RWPE2 (cell line): ENCODE measurements at regions not wholly inside any gene's neighbourhood (a gene's known extent, or its start where the extent isn't known, plus 50 kb on each side); places are given as distances from the start of the nearest gene placed in this dataset.

Experiments
- ATAC-seq: fragments of 200-7000 bp; cut with Tn5 transposase; 3 replicates; pipeline ENCODE4 v1.9.1; 2021; ENCODE audit warnings: low read depth
- DNase-seq: peaks from one replicate; pipeline ENCODE4 v3.0.0-alpha.2; 2020; ENCODE audit warnings: low spot score
- H3K27ac ChIP-seq: fragments of 450-650 bp; 2 replicates; pipeline ENCODE4 v1.5.1; 2017; ENCODE audit warnings: mild to moderate bottlenecking; ENCODE audit not compliant: poor library complexity, severe bottlenecking
- H3K27me3 ChIP-seq: fragments of 250-450 bp; sonication (Bioruptor Pico); 2 replicates; pipeline ENCODE4 v1.5.1; 2021; ENCODE audit warnings: mild to moderate bottlenecking, moderate library complexity; ENCODE audit not compliant: insufficient read depth, poor library complexity, severe bottlenecking
- H3K36me3 ChIP-seq: fragments of 250-450 bp; sonication (Bioruptor Pico); 2 replicates; pipeline ENCODE4 v1.5.1; 2020; ENCODE audit warnings: low read depth, mild to moderate bottlenecking, moderate library complexity
- H3K4me1 ChIP-seq: fragments of 250-450 bp; sonication (Bioruptor Pico); 2 replicates; pipeline ENCODE4 v1.5.1; 2021; ENCODE audit warnings: mild to moderate bottlenecking, moderate library complexity; ENCODE audit not compliant: insufficient read depth, poor library complexity, severe bottlenecking
- H3K4me3 ChIP-seq: fragments of 250-450 bp; sonication (Bioruptor Pico); 2 replicates; pipeline ENCODE4 v1.5.1; 2021; ENCODE audit warnings: mild to moderate bottlenecking, moderate library complexity; ENCODE audit not compliant: severe bottlenecking
- H3K9me3 ChIP-seq: fragments of 250-450 bp; sonication (Bioruptor Pico); 2 replicates; pipeline ENCODE4 v1.5.1; 2021; ENCODE audit warnings: mild to moderate bottlenecking, moderate library complexity; ENCODE audit not compliant: severe bottlenecking
- CTCF ChIP-seq: fragments of 450-650 bp; IDR thresholded peaks from one replicate; pipeline ENCODE4 v1.5.1; 2017; ENCODE audit warnings: mild to moderate bottlenecking, moderate library complexity; ENCODE audit not compliant: poor library complexity, severe bottlenecking

- Histone ChIP-seq H3K36me3 (no peaks in the 10 kb centered on the region), H3K4me1 (no peaks in the 10 kb centered on the region), H3K27ac (no peak overlapping the region), H3K9me3 (no peaks in the 10 kb centered on the region), H3K4me3 (no peak overlapping the region), H3K27me3 (no peaks in the 10 kb centered on the region)
- DNase-seq (no peak), ATAC-seq (no peak)
- no peak for TF ChIP-seq CTCF
Observed at GRCh38 chr4:67333664-67334063, 211.6 kb downstream of the CENPC start.

GRCh38 chr4:67332627-67333026 lies 212.7 kb downstream of the CENPC start:
- H3K27ac ChIP-seq = no peak overlapping the region
- peak; percentile 50 for TF ChIP-seq CTCF
- no peaks in the 10 kb centered on the region for H3K9me3 ChIP-seq
- DNase-seq (no peak), ATAC-seq (0 out of 3 replicates have a peak, but pooled peaks have one; percentile 48)
- no peaks in the 10 kb centered on the region for H3K36me3 ChIP-seq
- no peak overlapping the region for H3K4me3 ChIP-seq
- H3K27me3 ChIP-seq = peaks cover 4% of the 10 kb centered on the region
- H3K4me1 ChIP-seq = no peaks in the 10 kb centered on the region

- Histone ChIP-seq H3K36me3 (no peaks in the 10 kb centered on the region), H3K4me3 (no peak overlapping the region), H3K27ac (no peak overlapping the region), H3K27me3 (peaks cover 7% of the 10 kb centered on the region), H3K4me1 (no peaks in the 10 kb centered on the region), H3K9me3 (no peaks in the 10 kb centered on the region)
- DNase-seq = no peak
- no peak for ATAC-seq
- no peak for TF ChIP-seq CTCF
Observed at GRCh38 chr4:67328393-67328792, 216.9 kb downstream of the CENPC start.

GRCh38 chr4:67328018-67328278 lies 217.4 kb downstream of the CENPC start:
- Histone ChIP-seq H3K36me3 (no peaks in the 10 kb centered on the region), H3K27ac (no peak overlapping the region), H3K4me3 (no peak overlapping the region), H3K9me3 (no peaks in the 10 kb centered on the region), H3K4me1 (no peaks in the 10 kb centered on the region), H3K27me3 (peaks cover 7% of the 10 kb centered on the region)
- ATAC-seq (no peak), DNase-seq (no peak)
- TF ChIP-seq CTCF = no peak

- H3K27me3 ChIP-seq = peaks cover 7% of the 10 kb centered on the region
- peak; percentile 89 for TF ChIP-seq CTCF
- no peak for DNase-seq
- H3K27ac ChIP-seq = no peak overlapping the region
- no peak overlapping the region for H3K4me3 ChIP-seq
- ATAC-seq = peak; percentile 73
- no peaks in the 10 kb centered on the region for H3K9me3 ChIP-seq
- no peaks in the 10 kb centered on the region for H3K36me3 ChIP-seq
- H3K4me1 ChIP-seq = no peaks in the 10 kb centered on the region
Observed at GRCh38 chr4:67327245-67328017, 217.9 kb downstream of the CENPC start.
